ENCODE measurements at regions not wholly inside any gene's neighbourhood (a gene's known extent, or its start where the extent isn't known, plus 50 kb on each side); places are given as distances from the start of the nearest gene placed in this dataset.

DNA sequence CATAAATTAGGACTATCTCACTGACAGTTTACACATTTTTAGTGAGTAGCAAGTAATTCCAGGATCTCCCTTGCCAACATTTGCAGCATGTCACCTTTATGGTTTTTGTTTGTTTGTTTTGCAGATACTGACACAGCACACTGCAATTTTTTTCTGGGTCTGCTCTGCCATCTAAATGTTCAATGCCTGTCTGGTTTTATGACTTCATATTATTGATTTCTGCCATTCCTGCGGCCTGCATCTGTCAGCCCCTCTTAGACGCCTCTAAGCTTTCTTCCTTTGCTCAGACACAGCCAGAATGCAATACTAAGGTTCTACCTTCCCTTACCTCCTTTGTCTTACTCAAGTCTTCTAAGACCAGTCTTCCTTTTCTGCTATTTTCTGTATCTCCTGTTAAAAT is 321.2 kb upstream of the AZI2 start:
- Mint-ChIP-seq H3K27ac (no peak overlapping the region), H3K27me3 (no peaks in the 10 kb centered on the region), H3K36me3 (ENCODE audit: low read depth) (no peaks in the 10 kb centered on the region), H3K4me3 (no peak overlapping the region), H3K9me3 (peaks cover 1% of the 10 kb centered on the region), H3K4me1 (peaks cover 5% of the 10 kb centered on the region)
- DNase-seq = no peak
- ChIA-PET CTCF (no interaction called here), POLR2A (no interaction called here)

DNA sequence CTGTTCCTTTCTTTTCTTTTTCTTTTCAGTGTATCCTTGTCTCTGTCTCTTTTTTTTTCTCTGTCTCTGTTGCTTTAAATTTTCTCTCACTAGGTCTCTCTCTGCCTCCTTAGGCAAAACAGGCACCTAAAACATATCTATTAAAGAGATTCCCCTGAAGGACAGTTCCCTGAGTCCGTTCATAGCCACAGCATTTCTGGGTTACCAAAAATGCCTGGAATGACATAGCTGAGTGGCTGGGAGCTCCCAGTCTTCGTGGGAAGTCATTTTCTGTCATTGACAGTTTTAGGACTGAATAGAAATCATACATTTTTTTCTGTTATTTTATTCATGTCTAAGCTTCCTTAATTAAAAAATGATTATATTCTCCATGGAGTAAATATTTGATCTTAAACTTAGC is 323.8 kb upstream of the AZI2 start:
- Mint-ChIP-seq H3K9me3 (peaks cover 1% of the 10 kb centered on the region), H3K36me3 (ENCODE audit: low read depth) (no peaks in the 10 kb centered on the region), H3K4me1 (peaks cover 5% of the 10 kb centered on the region), H3K27me3 (no peaks in the 10 kb centered on the region), H3K27ac (no peak overlapping the region), H3K4me3 (no peak overlapping the region)
- no peak for DNase-seq
- CTCF ChIA-PET = no interaction called here
- POLR2A ChIA-PET = no interaction called here

DNA sequence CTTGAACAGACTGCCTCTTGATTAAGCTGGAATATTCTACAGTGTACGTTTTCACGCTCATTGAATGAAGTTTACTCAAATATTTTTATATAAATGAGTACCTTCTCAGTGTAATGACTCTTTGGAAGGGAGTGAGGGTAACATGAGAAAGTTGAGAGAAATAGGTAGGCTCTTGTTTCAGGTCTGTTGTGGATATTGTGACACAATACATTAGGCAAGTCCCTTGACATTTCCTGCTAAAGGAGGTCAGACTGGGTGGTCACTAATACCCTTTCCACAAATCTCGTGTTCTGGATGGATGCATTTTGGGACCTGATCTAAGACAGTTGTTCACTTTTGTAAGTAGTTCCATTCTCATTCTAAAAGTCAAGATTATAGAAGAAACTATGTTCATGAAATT is 324.8 kb upstream of the AZI2 start:
- no peaks in the 10 kb centered on the region for H3K27me3 Mint-ChIP-seq
- DNase-seq = no peak
- CTCF ChIA-PET = no interaction called here
- no peak overlapping the region for H3K27ac Mint-ChIP-seq
- POLR2A ChIA-PET = no interaction called here
- no peaks in the 10 kb centered on the region for H3K4me1 Mint-ChIP-seq
- H3K9me3 Mint-ChIP-seq = peaks cover 1% of the 10 kb centered on the region
- H3K36me3 Mint-ChIP-seq (ENCODE audit: low read depth) = no peaks in the 10 kb centered on the region
- no peak overlapping the region for H3K4me3 Mint-ChIP-seq

DNA sequence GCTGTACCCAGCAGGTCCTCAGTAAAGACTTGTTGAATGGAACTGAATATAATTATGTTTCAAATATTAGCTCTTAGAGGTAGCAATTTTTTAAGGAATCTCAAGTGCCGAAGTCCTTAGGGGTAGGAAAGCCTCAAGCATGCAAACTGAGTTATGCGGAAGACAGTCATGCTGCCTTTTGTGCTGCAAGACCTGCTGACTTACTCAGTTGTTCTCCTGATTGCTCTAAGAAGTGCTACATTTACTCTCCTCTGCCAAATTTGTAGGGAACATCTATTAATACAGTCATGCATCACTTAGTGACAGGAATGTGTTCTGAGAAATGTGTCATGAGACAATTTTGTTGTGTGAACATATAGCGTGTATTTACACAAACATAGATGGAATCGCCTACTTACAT is 325.6 kb upstream of the AZI2 start:
- no peak overlapping the region for H3K4me3 Mint-ChIP-seq
- DNase-seq = no peak
- H3K27me3 Mint-ChIP-seq = no peaks in the 10 kb centered on the region
- peaks cover 1% of the 10 kb centered on the region for H3K9me3 Mint-ChIP-seq
- CTCF ChIA-PET = no interaction called here
- H3K4me1 Mint-ChIP-seq = no peaks in the 10 kb centered on the region
- H3K36me3 Mint-ChIP-seq (ENCODE audit: low read depth) = no peaks in the 10 kb centered on the region
- POLR2A ChIA-PET = no interaction called here
- H3K27ac Mint-ChIP-seq = no peak overlapping the region

DNA sequence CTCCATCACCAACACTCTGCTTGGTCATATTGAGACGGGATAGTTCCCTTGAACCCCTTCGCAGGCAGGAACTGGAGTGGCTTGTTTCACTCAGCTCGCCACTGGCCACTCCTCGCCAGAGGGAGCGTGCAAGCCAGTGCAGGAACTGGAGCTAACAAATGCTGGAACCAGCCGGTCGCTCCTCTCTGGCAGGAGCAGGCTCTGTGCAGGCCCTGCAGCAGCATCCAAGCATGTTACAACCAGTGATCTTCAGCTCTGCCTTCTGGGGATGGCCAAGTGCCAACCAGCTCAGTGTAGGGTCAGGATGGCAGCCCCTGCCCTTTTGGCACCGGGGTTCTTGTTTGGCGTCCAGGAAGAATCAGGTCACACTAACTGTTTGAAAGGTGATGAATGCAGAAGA is 329.0 kb upstream of the AZI2 start:
- ChIA-PET CTCF (interaction anchor here (0.6 kb wide), 1 partner anchor 730 kb away, joined by 3 read pairs; no protein-coding TSS in a partner anchor), POLR2A (no interaction called here)
- DNase-seq = no peak
- H3K4me1 Mint-ChIP-seq = no peaks in the 10 kb centered on the region
- H3K27me3 Mint-ChIP-seq = no peaks in the 10 kb centered on the region
- H3K36me3 Mint-ChIP-seq (ENCODE audit: low read depth) = no peaks in the 10 kb centered on the region
- no peak overlapping the region for H3K4me3 Mint-ChIP-seq
- H3K9me3 Mint-ChIP-seq = peaks cover 1% of the 10 kb centered on the region
- no peak overlapping the region for H3K27ac Mint-ChIP-seq

DNA sequence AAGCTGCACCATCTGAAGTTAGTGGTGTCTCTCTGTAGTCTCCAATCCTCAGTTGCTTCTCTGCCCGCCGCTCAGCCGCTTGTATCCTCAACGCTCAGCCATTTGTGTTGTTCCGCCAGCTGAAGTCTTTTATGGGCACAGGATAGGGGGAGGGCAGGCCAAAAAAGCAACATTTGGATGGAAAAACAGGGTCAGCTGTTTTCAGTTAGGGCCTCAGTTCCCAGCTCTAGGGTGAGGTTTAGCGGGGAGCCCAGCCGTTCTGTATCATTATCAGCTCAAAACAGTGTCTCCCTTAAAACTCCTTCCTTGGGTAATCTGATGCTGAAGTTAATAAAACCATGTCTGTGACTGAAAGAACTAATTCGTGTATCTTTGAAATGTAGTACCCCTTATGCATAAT is 329.5 kb upstream of the AZI2 start:
- CTCF ChIA-PET = no interaction called here
- POLR2A ChIA-PET = no interaction called here
- Mint-ChIP-seq H3K36me3 (ENCODE audit: low read depth) (no peaks in the 10 kb centered on the region), H3K27me3 (no peaks in the 10 kb centered on the region), H3K27ac (no peak overlapping the region), H3K4me1 (no peaks in the 10 kb centered on the region), H3K9me3 (peaks cover 1% of the 10 kb centered on the region), H3K4me3 (no peak overlapping the region)
- no peak for DNase-seq

DNA sequence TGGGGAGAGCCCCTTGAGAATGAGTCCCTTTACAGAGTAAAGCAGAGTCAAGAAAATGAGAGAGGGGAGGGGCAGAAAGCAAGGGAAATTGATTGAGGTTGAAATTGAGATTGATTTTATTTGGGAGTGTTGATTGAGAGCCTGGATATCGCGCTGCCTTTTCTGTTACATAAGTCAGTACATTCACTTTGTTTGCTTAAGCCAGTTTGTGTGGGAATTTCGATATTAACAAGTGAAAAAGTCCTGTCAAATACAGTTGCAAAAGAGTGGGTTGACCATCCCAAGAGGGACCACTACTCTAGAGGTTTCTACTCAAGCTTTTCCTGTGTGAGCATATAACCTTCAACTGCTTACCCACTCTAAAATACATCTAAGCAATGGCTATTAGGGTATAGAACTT is 331.4 kb upstream of the AZI2 start:
- H3K9me3 Mint-ChIP-seq = no peaks in the 10 kb centered on the region
- ChIA-PET POLR2A (no interaction called here), CTCF (no interaction called here)
- no peak for DNase-seq
- H3K4me1 Mint-ChIP-seq = no peaks in the 10 kb centered on the region
- no peaks in the 10 kb centered on the region for H3K36me3 Mint-ChIP-seq (ENCODE audit: low read depth)
- no peak overlapping the region for H3K4me3 Mint-ChIP-seq
- peaks cover 2% of the 10 kb centered on the region for H3K27me3 Mint-ChIP-seq
- H3K27ac Mint-ChIP-seq = no peak overlapping the region

DNA sequence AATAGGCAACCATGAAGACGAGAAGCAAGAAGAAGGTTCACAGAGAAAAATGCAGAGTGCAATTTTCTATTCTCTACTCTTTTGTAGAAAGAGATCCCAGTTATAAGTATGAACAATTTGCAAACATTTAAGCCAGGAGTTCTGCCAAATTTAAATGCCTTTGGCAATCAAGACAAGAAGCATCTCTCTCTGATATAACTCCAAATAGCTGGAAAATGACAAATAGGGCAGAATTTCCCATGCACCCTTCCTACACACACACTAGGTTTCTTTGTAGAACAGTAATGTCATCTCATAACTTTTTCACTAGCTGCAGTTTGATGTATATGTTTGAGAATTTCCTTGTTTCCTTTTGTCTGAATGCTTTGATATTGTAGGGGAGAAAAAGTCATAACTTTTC is 333.5 kb upstream of the AZI2 start:
- no peaks in the 10 kb centered on the region for H3K4me1 Mint-ChIP-seq
- DNase-seq = no peak
- H3K27ac Mint-ChIP-seq = no peak overlapping the region
- peaks cover 2% of the 10 kb centered on the region for H3K27me3 Mint-ChIP-seq
- H3K9me3 Mint-ChIP-seq = no peaks in the 10 kb centered on the region
- H3K36me3 Mint-ChIP-seq (ENCODE audit: low read depth) = no peaks in the 10 kb centered on the region
- CTCF ChIA-PET = no interaction called here
- POLR2A ChIA-PET = no interaction called here
- no peak overlapping the region for H3K4me3 Mint-ChIP-seq

DNA sequence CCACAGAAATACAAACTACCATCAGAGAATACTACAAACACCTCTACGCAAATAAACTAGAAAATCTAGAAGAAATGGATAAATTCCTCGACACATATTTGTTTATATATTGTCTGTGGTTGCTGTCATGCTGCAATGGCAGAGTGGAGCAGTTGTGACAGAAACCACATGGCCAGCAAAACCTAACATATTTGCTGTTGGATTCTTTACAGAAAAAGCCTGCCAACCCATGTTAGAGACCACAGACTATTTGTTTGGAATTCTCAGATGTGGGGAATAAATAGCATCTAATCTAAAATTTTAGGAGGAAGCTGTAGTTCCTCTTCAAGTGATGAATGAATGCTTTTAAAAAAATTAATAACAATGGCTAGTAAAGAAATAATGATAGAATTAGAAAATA is 341.6 kb upstream of the AZI2 start:
- no peak overlapping the region for H3K27ac Mint-ChIP-seq
- no peaks in the 10 kb centered on the region for H3K9me3 Mint-ChIP-seq
- POLR2A ChIA-PET = no interaction called here
- no peak overlapping the region for H3K4me3 Mint-ChIP-seq
- DNase-seq = no peak
- no peaks in the 10 kb centered on the region for H3K36me3 Mint-ChIP-seq (ENCODE audit: low read depth)
- CTCF ChIA-PET = no interaction called here
- H3K27me3 Mint-ChIP-seq = no peaks in the 10 kb centered on the region
- H3K4me1 Mint-ChIP-seq = no peaks in the 10 kb centered on the region

DNA sequence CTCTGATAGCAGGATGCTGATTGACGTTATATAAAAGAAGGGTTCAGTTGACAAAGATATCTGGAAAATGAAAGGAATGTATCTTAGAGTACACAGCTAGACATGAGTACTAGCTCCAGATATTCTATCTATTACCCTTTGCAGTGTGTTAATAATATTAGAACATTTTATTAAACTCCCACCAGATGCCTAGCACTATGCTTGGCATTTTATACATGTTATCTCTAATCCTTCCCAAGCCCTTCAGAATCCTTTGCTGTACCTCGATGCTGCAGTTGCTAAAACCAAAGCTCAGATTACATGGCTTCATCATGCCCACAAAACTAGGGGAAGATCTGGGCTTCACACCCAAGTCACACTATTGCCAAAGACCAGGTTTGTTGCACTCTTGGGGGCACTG is 350.1 kb upstream of the AZI2 start:
- CTCF ChIA-PET = no interaction called here
- no peak for DNase-seq

DNA sequence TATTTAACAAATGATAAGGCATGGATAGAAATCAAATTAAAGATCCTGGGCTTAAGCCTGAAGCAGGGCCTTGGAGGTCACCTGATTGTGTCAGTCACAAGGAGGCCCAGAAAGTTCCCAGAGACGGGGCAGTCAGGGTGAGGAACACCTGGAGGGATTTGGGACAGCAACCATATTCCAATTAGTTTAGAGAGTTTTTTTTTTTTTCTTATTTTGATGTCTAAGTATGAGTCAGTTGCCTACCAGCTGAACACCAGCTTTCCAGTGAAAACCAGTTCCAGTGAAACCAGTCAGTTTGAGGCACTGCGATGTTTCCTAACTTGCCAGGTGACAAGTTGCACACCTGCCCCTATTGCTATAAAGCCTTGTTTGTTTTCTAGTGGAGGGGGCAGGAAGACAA is 350.7 kb upstream of the AZI2 start:
- H3K9me3 Mint-ChIP-seq = peaks cover 5% of the 10 kb centered on the region
- H3K36me3 Mint-ChIP-seq (ENCODE audit: low read depth) = no peaks in the 10 kb centered on the region
- no peak overlapping the region for H3K27ac Mint-ChIP-seq
- H3K27me3 Mint-ChIP-seq = no peaks in the 10 kb centered on the region
- H3K4me1 Mint-ChIP-seq = no peaks in the 10 kb centered on the region
- POLR2A ChIA-PET = no interaction called here
- no peak for DNase-seq
- no peak overlapping the region for H3K4me3 Mint-ChIP-seq
- CTCF ChIA-PET = no interaction called here

More for the DNA sequence above, 350.1 kb upstream of the AZI2 start:
- Mint-ChIP-seq H3K4me3 (no peak overlapping the region), H3K27me3 (no peaks in the 10 kb centered on the region), H3K4me1 (no peaks in the 10 kb centered on the region), H3K27ac (no peak overlapping the region), H3K36me3 (ENCODE audit: low read depth) (no peaks in the 10 kb centered on the region), H3K9me3 (peaks cover 5% of the 10 kb centered on the region)
- POLR2A ChIA-PET = no interaction called here

DNA sequence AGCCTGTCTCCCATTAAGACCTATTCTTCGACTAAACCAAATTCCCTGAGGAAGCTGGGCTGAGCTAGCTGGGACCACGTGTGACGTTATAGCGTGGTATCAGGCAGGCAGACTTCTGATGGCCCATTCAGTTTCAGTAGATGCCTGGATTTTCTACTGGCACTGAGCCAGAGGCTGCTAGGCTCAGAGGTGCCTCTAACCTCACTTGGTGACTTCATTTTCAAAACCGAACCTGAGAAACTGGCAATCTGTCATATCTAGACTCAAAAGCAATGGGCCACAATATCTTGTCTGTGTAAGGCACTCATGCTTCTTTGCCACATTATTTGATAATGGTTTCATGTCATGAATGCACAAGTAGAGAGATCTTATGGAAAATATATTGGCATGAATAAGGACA is 352.1 kb upstream of the AZI2 start:
- H3K4me3 Mint-ChIP-seq = no peak overlapping the region
- CTCF ChIA-PET = no interaction called here

DNA sequence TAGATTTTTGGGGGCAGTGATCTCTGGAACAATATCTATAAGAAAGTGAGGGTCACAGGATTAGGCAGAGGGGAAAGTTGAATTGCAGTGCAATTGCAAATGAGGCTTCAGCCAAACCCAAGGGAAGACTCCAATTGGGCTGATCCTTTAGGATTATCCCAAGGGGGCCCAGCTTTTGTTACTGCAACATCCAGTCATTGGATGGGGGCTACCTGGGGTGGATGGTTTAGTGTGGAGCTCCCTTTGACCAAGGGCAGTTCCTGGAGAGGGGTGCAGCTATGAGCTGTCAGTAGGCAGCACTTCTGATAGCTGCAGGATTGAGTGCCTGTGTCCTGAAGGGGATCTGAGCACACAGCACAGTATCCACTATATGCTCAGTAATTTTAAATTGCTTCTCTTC is 355.2 kb upstream of the AZI2 start:
- H3K27me3 Mint-ChIP-seq = no peaks in the 10 kb centered on the region
- no peak for DNase-seq
- ChIA-PET POLR2A (no interaction called here), CTCF (no interaction called here)
- no peak overlapping the region for H3K4me3 Mint-ChIP-seq
- no peak overlapping the region for H3K27ac Mint-ChIP-seq
- H3K36me3 Mint-ChIP-seq (ENCODE audit: low read depth) = no peaks in the 10 kb centered on the region
- no peaks in the 10 kb centered on the region for H3K4me1 Mint-ChIP-seq
- peaks cover 3% of the 10 kb centered on the region for H3K9me3 Mint-ChIP-seq

More for the DNA sequence above, 352.1 kb upstream of the AZI2 start:
- no peaks in the 10 kb centered on the region for H3K36me3 Mint-ChIP-seq (ENCODE audit: low read depth)
- H3K27ac Mint-ChIP-seq = no peak overlapping the region
- DNase-seq = no peak
- POLR2A ChIA-PET = no interaction called here
- peaks cover 5% of the 10 kb centered on the region for H3K9me3 Mint-ChIP-seq
- no peaks in the 10 kb centered on the region for H3K4me1 Mint-ChIP-seq
- no peaks in the 10 kb centered on the region for H3K27me3 Mint-ChIP-seq

DNA sequence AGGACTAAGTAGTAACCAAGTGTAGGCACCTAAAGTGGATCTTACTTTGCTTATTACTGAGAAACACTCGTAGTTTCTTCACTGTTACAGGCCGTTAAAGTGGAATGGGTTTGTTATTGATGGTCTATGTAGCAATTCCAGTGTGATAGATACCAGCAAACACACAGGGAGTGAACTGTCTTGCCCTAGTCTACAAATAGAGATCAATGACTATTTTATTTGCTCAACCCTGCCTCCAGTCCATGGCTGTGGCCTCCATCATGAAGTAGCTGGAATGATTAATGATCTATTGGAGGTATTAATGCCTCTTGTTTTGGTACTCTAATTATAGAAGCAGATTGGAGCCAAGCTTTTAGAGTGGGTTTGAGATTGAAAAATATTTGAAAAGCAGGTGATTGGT is 362.7 kb upstream of the AZI2 start:
- no peak overlapping the region for H3K4me3 Mint-ChIP-seq
- no peaks in the 10 kb centered on the region for H3K4me1 Mint-ChIP-seq
- ChIA-PET CTCF (no interaction called here), POLR2A (no interaction called here)
- no peaks in the 10 kb centered on the region for H3K36me3 Mint-ChIP-seq (ENCODE audit: low read depth)
- no peak for DNase-seq
- H3K27me3 Mint-ChIP-seq = no peaks in the 10 kb centered on the region
- no peaks in the 10 kb centered on the region for H3K9me3 Mint-ChIP-seq
- H3K27ac Mint-ChIP-seq = no peak overlapping the region

DNA sequence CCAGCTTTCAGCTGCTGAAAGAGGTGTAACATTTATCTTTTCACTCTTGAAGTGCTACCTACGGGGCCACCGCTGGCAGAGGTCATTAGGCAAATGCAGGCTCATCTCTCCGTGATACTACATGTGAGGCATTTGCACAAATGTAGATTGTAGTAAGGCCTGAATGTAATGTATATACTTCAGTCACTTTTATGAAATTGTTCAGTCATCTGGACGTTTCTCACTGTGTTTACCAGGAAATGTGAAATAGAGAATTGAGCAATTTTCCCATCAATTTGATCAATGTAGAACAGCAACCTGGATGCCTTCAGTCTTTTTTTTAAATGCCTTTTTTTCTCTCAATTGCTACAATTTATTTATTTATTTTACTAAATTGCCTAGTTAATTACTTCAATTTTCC is 368.3 kb upstream of the AZI2 start:
- no peak overlapping the region for H3K27ac Mint-ChIP-seq
- H3K9me3 Mint-ChIP-seq = no peaks in the 10 kb centered on the region
- no peaks in the 10 kb centered on the region for H3K27me3 Mint-ChIP-seq
- POLR2A ChIA-PET = no interaction called here
- CTCF ChIA-PET = no interaction called here
- no peaks in the 10 kb centered on the region for H3K4me1 Mint-ChIP-seq
- H3K36me3 Mint-ChIP-seq (ENCODE audit: low read depth) = no peaks in the 10 kb centered on the region
- H3K4me3 Mint-ChIP-seq = no peak overlapping the region
- no peak for DNase-seq
